ENCODE measurements at regions not wholly inside any gene's neighbourhood (a gene's known extent, or its start where the extent isn't known, plus 50 kb on each side); places are given as distances from the start of the nearest gene placed in this dataset.

DNA sequence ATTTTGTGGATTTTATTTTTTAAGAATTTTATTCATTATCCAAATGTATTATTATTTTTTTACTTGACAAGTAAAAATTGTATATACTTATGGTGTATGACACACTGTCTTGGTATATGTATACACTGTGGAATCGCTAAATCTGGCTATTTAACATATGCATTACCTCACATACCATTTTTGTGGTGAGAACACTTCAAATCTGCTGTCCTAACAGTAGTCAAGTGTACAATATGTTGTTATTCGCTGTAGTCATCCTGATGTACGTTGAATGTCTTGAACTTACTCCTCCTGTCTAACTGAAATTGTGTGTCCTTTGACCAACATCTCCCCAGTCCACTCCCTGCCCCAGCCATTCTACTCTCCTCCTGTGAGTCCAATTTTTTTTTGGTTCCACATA is 153.2 kb upstream of the PTPRM start:
- TF ChIP-seq EP300 (IDR thresholded peaks at IDR 0.05) (no peak), POLR2A (IDR thresholded peaks at IDR 0.05) (no peak)
- TF ChIP-seq, protein P1, sequence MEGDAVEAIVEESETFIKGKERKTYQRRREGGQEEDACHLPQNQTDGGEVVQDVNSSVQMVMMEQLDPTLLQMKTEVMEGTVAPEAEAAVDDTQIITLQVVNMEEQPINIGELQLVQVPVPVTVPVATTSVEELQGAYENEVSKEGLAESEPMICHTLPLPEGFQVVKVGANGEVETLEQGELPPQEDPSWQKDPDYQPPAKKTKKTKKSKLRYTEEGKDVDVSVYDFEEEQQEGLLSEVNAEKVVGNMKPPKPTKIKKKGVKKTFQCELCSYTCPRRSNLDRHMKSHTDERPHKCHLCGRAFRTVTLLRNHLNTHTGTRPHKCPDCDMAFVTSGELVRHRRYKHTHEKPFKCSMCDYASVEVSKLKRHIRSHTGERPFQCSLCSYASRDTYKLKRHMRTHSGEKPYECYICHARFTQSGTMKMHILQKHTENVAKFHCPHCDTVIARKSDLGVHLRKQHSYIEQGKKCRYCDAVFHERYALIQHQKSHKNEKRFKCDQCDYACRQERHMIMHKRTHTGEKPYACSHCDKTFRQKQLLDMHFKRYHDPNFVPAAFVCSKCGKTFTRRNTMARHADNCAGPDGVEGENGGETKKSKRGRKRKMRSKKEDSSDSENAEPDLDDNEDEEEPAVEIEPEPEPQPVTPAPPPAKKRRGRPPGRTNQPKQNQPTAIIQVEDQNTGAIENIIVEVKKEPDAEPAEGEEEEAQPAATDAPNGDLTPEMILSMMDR (IDR thresholded peaks at IDR 0.05), result no peak

All from gastroesophageal sphincter (tissue), 3 donors.